ENCODE measurements at regions not wholly inside any gene's neighbourhood (a gene's known extent, or its start where the extent isn't known, plus 50 kb on each side); places are given as distances from the start of the nearest gene placed in this dataset.

DNA sequence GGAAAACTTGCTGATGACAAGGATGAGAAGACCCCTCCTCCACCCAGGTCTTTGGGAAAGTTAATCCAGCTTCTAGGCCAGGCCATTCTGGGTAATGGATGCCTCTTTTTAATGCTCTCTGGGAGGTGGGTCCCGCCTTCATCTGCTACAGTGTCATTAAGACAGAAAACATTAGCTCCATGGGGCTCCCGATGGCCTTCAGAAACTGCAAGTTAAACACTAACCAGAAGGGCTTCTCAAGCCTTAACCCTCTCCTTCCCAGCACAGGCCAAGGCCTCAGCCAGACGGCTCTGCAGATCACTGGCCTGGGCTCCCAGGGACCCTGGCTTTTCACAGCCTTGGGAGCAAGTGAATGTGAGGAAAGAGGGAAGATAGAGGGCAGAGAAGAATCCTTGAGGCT, 364.9 kb downstream of the MATN1 start:
- no peak for TF ChIP-seq HDAC2 (IDR thresholded peaks at IDR 0.05)
- TF ChIP-seq, protein P1, sequence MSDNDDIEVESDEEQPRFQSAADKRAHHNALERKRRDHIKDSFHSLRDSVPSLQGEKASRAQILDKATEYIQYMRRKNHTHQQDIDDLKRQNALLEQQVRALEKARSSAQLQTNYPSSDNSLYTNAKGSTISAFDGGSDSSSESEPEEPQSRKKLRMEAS (IDR thresholded peaks at IDR 0.05), result no peak
- TF ChIP-seq, protein P2, sequence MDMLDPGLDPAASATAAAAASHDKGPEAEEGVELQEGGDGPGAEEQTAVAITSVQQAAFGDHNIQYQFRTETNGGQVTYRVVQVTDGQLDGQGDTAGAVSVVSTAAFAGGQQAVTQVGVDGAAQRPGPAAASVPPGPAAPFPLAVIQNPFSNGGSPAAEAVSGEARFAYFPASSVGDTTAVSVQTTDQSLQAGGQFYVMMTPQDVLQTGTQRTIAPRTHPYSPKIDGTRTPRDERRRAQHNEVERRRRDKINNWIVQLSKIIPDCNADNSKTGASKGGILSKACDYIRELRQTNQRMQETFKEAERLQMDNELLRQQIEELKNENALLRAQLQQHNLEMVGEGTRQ (IDR thresholded peaks at IDR 0.05), result no peak
- CTCF ChIA-PET, result interaction anchor here (0.6 to 2.0 kb wide), 4 partner anchors 8 to 119 kb away, joined by 3 to 8 read pairs (median 3); no protein-coding TSS in a partner anchor
- FAIRE-seq (no peak), DNase-seq (ENCODE audit: low read depth in 1 of 2, low spot score in 1 of 2) (no peak), ATAC-seq (no peak)
- Histone ChIP-seq H3K9me3 (no peaks in the 10 kb centered on the region), H3K4me3 (no peak overlapping the region), H3K27ac (no peak overlapping the region), H3K4me2 (no peak overlapping the region), H3K4me1 (no peaks in the 10 kb centered on the region)
- 43% methylated on average over 3 of the region's 3 CpGs for WGBS (ENCODE audit: missing lambda C conversion rate)
- POLR2A ChIA-PET, result no interaction called here

DNA sequence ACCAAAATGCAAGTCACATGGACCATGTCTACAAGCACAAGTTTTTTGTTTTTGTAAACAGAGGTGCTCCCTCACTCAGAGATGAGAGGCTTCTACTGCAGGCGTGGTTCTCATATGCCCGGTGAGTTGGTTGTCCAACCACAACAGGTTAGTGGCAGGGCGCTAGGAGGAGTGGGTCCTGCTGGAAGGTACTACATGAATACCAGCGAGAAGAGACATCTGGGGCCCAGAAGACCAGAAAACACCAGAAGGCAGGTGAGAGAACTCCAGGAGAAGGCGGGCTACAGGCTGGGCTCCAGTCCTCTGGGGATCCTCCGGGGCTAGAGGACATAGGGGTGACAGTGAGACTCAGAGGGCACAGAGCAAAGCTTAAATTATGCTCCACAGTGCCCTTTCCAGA, 366.5 kb downstream of the MATN1 start:
- no peak overlapping the region for H3K4me2 ChIP-seq
- 7% methylated on average over 3 of the region's 6 CpGs for WGBS (ENCODE audit: missing lambda C conversion rate)
- H3K4me1 ChIP-seq, result no peaks in the 10 kb centered on the region
- CTCF ChIA-PET, result interaction anchor here (1.6 to 2.0 kb wide), 2 partner anchors 9 to 24 kb away, joined by 4 to 8 read pairs; no protein-coding TSS in a partner anchor
- H3K4me3 ChIP-seq, result no peak overlapping the region
- TF ChIP-seq, protein P3, sequence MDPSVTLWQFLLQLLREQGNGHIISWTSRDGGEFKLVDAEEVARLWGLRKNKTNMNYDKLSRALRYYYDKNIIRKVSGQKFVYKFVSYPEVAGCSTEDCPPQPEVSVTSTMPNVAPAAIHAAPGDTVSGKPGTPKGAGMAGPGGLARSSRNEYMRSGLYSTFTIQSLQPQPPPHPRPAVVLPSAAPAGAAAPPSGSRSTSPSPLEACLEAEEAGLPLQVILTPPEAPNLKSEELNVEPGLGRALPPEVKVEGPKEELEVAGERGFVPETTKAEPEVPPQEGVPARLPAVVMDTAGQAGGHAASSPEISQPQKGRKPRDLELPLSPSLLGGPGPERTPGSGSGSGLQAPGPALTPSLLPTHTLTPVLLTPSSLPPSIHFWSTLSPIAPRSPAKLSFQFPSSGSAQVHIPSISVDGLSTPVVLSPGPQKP (IDR thresholded peaks at IDR 0.05; ENCODE audit: low read depth, low read length), result no peak
- TF ChIP-seq RCOR1 (IDR thresholded peaks at IDR 0.05; ENCODE audit: low read depth, low read length) (no peak), BCL3 (IDR thresholded peaks at IDR 0.05) (no peak), JUNB (IDR thresholded peaks at IDR 0.05) (no peak), TFCP2L1 (CRISPR knock-in tag; IDR thresholded peaks at IDR 0.05) (no peak), NR3C1 (IDR thresholded peaks at IDR 0.05) (no peak), RFX5 (IDR thresholded peaks at IDR 0.05) (no peak), TP53 (CRISPR knock-in tag; IDR thresholded peaks at IDR 0.05) (no peak), ESRRA (IDR thresholded peaks at IDR 0.05; ENCODE audit: borderline replicate concordance, low read length) (no peak), BHLHE40 (IDR thresholded peaks at IDR 0.05; ENCODE audit: low read depth, low read length) (no peak), NPAS2 (CRISPR knock-in tag; IDR thresholded peaks at IDR 0.05; ENCODE audit: borderline replicate concordance) (no peak), EP300 (IDR thresholded peaks at IDR 0.05) (no peak), FOSB (CRISPR knock-in tag; IDR thresholded peaks at IDR 0.05) (no peak), EHMT2 (IDR thresholded peaks at IDR 0.05; ENCODE audit: low read depth) (no peak), GATA3 (IDR thresholded peaks at IDR 0.05; ENCODE audit: borderline replicate concordance) (no peak)
- TF ChIP-seq, protein P1 (IDR thresholded peaks at IDR 0.05), result no peak
- POLR2A ChIA-PET, result no interaction called here
- H3K9me3 ChIP-seq, result no peaks in the 10 kb centered on the region
- H3K27ac ChIP-seq, result no peak overlapping the region
- ATAC-seq (no peak), FAIRE-seq (no peak), DNase-seq (ENCODE audit: low read depth in 1 of 2, low spot score in 1 of 2) (no peak)

- Histone ChIP-seq H3K27ac (no peak overlapping the region), H3K4me3 (no peak overlapping the region), H3K4me2 (no peak overlapping the region), H3K4me1 (no peaks in the 10 kb centered on the region), H3K9me3 (no peaks in the 10 kb centered on the region)
- ATAC-seq (no peak), FAIRE-seq (no peak), DNase-seq (ENCODE audit: low read depth in 1 of 2, low spot score in 1 of 2) (no peak)
- POLR2A ChIA-PET, result no interaction called here
- CTCF ChIA-PET, result interaction anchor here (1.1 to 2.4 kb wide), 3 partner anchors 9 to 26 kb away, joined by 3 to 9 read pairs (median 6); no protein-coding TSS in a partner anchor
- 0% methylated on average over 1 of the region's 1 CpG for WGBS (ENCODE audit: missing lambda C conversion rate)
- TF ChIP-seq, protein P3 (IDR thresholded peaks at IDR 0.05; ENCODE audit: low read depth, low read length), result no peak
- no peak for TF ChIP-seq ZNF302 (CRISPR knock-in tag; IDR thresholded peaks at IDR 0.05)
- TF ChIP-seq, protein P4, sequence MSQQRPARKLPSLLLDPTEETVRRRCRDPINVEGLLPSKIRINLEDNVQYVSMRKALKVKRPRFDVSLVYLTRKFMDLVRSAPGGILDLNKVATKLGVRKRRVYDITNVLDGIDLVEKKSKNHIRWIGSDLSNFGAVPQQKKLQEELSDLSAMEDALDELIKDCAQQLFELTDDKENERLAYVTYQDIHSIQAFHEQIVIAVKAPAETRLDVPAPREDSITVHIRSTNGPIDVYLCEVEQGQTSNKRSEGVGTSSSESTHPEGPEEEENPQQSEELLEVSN (IDR thresholded peaks at IDR 0.05; ENCODE audit: borderline replicate concordance, low read depth), result no peak
- TF ChIP-seq FOXS1 (CRISPR knock-in tag; IDR thresholded peaks at IDR 0.05), result no peak
- no peak for TF ChIP-seq CEBPB (IDR thresholded peaks at IDR 0.05)
- no peak for TF ChIP-seq FOSL2 (IDR thresholded peaks at IDR 0.05)
- TF ChIP-seq FOSL2 (CRISPR knock-in tag; IDR thresholded peaks at IDR 0.05), result no peak
- TF ChIP-seq, protein P5, sequence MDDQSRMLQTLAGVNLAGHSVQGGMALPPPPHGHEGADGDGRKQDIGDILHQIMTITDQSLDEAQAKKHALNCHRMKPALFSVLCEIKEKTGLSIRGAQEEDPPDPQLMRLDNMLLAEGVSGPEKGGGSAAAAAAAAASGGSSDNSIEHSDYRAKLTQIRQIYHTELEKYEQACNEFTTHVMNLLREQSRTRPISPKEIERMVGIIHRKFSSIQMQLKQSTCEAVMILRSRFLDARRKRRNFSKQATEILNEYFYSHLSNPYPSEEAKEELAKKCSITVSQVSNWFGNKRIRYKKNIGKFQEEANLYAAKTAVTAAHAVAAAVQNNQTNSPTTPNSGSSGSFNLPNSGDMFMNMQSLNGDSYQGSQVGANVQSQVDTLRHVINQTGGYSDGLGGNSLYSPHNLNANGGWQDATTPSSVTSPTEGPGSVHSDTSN (IDR thresholded peaks at IDR 0.05), result no peak
- TF ChIP-seq ATOH8 (CRISPR knock-in tag; IDR thresholded peaks at IDR 0.05; ENCODE audit: low read depth), result no peak
- TF ChIP-seq NPAS2 (CRISPR knock-in tag; IDR thresholded peaks at IDR 0.05; ENCODE audit: borderline replicate concordance), result no peak
- TF ChIP-seq JUN (IDR thresholded peaks at IDR 0.05), result no peak
- TF ChIP-seq RAD21 (conservative IDR thresholded peaks at IDR 0.05 in 1 of 2, IDR thresholded peaks at IDR 0.05 in 1 of 2), result no peak
Observed at GRCh38 chr1:30354410-30354809, 369.0 kb downstream of the MATN1 start.
